Spleen (tissue), 7 donors: ENCODE measurements at regions not wholly inside any gene's neighbourhood (a gene's known extent, or its start where the extent isn't known, plus 50 kb on each side); places are given as distances from the start of the nearest gene placed in this dataset.

Source experiments
- POLR2A ChIP-seq, 3 donors: fragments of 450-650 bp; IDR thresholded peaks; one replicate each; pipeline ENCODE4 v1.5.1; 2017; ENCODE audit warnings: antibody characterized with exemption in 3 of 3, mild to moderate bottlenecking in 1 of 3
- POLR2AphosphoS5 ChIP-seq, 3 donors: sonication (generic); formaldehyde crosslinking; IDR thresholded peaks; one replicate each; pipeline ENCODE4 v1.5.1; 2017; ENCODE audit warnings: antibody characterized with exemption in 3 of 3
- TF ChIP-seq, protein P1 (sequence below), 11 experiments: fragments of 200-600 bp in 7 of 11; fragments of 450-650 bp in 4 of 11; sonication (generic) in 4 of 11; IDR thresholded peaks in 8 of 11; conservative IDR thresholded peaks in 3 of 11; 1 replicate in 7 of 11; 2 replicates in 4 of 11; pipeline versions ENCODE4 v1.4.0 to v1.8.0; 2016 to 2021; ENCODE audit warnings: antibody characterized with exemption in 11 of 11, inconsistent platforms in 4 of 11, mild to moderate bottlenecking in 1 of 11
- donor health status: DM: no; HTN: no; CAD: no; lungs with moderate emphysema.
- donor health status: DM: no; HTN: no; CAD: no.
- donor health status: DM: no; HTN: no; CAD: no.

DNA sequence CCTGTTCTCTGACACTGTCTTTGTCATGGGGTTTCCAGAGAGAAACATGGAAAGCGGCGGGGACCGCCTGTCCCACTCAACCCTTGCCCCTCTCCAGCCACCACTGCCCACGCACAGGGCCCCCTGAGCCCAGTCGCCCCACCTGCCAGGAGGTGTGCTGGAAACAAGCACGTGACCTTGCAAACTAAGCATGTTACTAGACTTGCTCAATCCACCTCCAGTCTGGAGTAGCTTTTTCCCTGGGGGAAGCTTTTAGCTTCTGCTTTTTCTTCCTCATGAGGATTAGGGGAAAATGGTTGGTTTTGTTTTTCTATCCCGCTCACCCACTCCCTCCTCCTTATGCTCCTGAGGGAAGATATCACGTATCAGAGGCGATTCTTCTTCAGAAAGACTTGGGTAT lies 105.7 kb downstream of the PLEKHG1 start:
- TF ChIP-seq POLR2A (IDR thresholded peaks at IDR 0.05): no peak
- TF ChIP-seq, protein P1, sequence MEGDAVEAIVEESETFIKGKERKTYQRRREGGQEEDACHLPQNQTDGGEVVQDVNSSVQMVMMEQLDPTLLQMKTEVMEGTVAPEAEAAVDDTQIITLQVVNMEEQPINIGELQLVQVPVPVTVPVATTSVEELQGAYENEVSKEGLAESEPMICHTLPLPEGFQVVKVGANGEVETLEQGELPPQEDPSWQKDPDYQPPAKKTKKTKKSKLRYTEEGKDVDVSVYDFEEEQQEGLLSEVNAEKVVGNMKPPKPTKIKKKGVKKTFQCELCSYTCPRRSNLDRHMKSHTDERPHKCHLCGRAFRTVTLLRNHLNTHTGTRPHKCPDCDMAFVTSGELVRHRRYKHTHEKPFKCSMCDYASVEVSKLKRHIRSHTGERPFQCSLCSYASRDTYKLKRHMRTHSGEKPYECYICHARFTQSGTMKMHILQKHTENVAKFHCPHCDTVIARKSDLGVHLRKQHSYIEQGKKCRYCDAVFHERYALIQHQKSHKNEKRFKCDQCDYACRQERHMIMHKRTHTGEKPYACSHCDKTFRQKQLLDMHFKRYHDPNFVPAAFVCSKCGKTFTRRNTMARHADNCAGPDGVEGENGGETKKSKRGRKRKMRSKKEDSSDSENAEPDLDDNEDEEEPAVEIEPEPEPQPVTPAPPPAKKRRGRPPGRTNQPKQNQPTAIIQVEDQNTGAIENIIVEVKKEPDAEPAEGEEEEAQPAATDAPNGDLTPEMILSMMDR (IDR thresholded peaks at IDR 0.05 in 8 of 11, conservative IDR thresholded peaks at IDR 0.05 in 3 of 11): no peak
- TF ChIP-seq POLR2AphosphoS5 (IDR thresholded peaks at IDR 0.05): peak in 2 of 3 donors; percentile 38
